ENCODE measurements at regions not wholly inside any gene's neighbourhood (a gene's known extent, or its start where the extent isn't known, plus 50 kb on each side); places are given as distances from the start of the nearest gene placed in this dataset.
"Not testable (repeated sequence)": the region's sequence is repeated elsewhere in the genome, so short reads cannot be mapped to it uniquely, and the experiment has no call there.

DNA sequence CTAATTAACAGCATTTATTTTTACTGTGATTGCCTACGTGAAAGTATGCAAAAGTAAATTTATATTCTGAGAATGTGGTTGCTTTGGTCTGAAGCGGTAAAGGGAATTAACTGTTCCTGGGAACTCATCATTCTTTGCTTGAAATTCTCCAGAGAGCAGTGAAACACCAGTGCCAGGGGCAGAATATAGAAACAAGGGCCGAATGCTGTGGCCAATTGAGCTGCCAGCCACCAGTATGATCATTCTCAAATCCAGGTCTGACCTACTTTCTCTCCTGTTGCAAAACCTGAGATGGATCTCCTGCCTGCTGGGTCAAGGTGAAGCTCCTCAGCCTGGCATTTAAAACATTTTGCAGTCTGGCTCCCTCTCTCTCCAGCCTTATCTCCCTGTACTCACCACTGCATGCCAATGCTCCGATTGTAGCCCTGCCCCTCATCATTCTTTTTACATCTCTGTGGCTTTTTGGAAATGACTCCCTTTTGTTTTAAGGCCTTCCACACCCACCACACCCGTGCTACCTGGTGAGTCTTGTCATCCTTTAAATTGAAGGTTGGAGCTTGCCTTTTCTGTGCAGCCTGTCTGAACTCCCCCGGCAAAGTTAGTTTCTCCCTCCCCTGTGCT is 94.5 kb upstream of the TMEM178A start:
- Histone ChIP-seq H3K4me3 (ENCODE audit: low read length in 2 of 2) (no peak overlapping the region), H3K4me1 (ENCODE audit: control insufficient read depth in 2 of 2, insufficient read depth in 2 of 2, low read length in 2 of 2) (no peaks in the 10 kb centered on the region), H3K27ac (ENCODE audit: low read depth in 1 of 2, low read length in 1 of 2) (no peak overlapping the region), H3K27me3 (ENCODE audit: control insufficient read depth in 2 of 2, insufficient read depth in 1 of 2, low read length in 1 of 2) (no peaks in the 10 kb centered on the region), H3K9me3 (ENCODE audit: control insufficient read depth in 2 of 2, insufficient read depth in 1 of 2, low read length in 1 of 2) (no peaks in the 10 kb centered on the region), H3K36me3 (ENCODE audit: control insufficient read depth in 2 of 2, insufficient read depth in 2 of 2, low read length in 1 of 2) (no peaks in the 10 kb centered on the region)
- 97% methylated on average over 6 of the region's 6 CpGs for WGBS
- DNase-seq (ENCODE audit: low read depth in 6 of 9, low spot score in 9 of 9): no peak

DNA sequence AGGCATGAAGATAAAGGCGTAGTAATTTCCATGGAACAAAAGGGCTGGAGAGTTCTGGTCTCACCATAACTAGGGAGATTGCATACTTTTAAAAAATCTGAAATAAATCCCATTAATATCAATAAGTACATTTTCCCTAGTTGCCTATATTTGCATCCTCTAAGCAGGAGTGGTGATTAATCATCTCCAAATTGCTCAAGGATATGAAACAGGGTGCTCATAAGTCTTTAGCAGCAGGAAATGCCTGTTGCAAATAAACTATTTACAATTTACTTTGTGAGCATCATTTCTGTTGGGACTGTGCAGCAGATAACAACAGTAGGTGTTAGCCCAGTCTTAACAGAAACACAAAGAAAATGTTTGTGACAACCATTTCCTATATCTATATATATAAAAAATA is 92.4 kb upstream of the TMEM178A start:
- no peaks in the 10 kb centered on the region for H3K27me3 ChIP-seq (ENCODE audit: control insufficient read depth in 2 of 2, insufficient read depth in 1 of 2, low read length in 1 of 2)
- WGBS: 98% methylated on average over 1 of the region's 1 CpG
- H3K4me3 ChIP-seq (ENCODE audit: low read length in 2 of 2): no peak overlapping the region
- H3K36me3 ChIP-seq (ENCODE audit: control insufficient read depth in 2 of 2, insufficient read depth in 2 of 2, low read length in 1 of 2): no peaks in the 10 kb centered on the region
- H3K4me1 ChIP-seq (ENCODE audit: control insufficient read depth in 2 of 2, insufficient read depth in 2 of 2, low read length in 2 of 2): no peaks in the 10 kb centered on the region
- no peak for DNase-seq (ENCODE audit: low read depth in 6 of 9, low spot score in 9 of 9)
- H3K27ac ChIP-seq (ENCODE audit: low read depth in 1 of 2, low read length in 1 of 2): no peak overlapping the region
- H3K9me3 ChIP-seq (ENCODE audit: control insufficient read depth in 2 of 2, insufficient read depth in 1 of 2, low read length in 1 of 2): no peaks in the 10 kb centered on the region

DNA sequence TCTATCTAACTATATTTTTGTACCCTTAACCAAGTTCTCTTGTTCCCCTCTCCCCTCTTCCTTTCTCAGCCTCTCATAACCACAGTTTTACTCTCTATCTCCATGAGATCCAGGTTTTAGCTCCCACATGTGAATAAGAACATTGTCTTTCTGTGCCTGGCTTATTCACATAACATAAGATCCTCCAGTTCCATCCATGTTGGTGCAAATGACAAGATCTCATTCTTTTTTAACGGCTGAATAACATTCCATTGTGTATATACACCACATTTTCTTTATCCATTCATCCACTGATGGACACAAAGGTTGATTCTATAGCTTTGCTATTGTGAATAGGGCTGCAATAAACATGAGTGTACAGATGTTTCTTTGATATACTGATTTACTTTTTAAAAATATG is 83.9 kb upstream of the TMEM178A start:
- no peaks in the 10 kb centered on the region for H3K36me3 ChIP-seq (ENCODE audit: control insufficient read depth in 2 of 2, insufficient read depth in 2 of 2, low read length in 1 of 2)
- no peak overlapping the region for H3K27ac ChIP-seq (ENCODE audit: low read depth in 1 of 2, low read length in 1 of 2)
- no peaks in the 10 kb centered on the region for H3K27me3 ChIP-seq (ENCODE audit: control insufficient read depth in 2 of 2, insufficient read depth in 1 of 2, low read length in 1 of 2)
- H3K4me1 ChIP-seq (ENCODE audit: control insufficient read depth in 2 of 2, insufficient read depth in 2 of 2, low read length in 2 of 2): no peaks in the 10 kb centered on the region
- no peak overlapping the region for H3K4me3 ChIP-seq (ENCODE audit: low read length in 2 of 2)
- WGBS: 95% methylated on average over 1 of the region's 1 CpG
- H3K9me3 ChIP-seq (ENCODE audit: control insufficient read depth in 2 of 2, insufficient read depth in 1 of 2, low read length in 1 of 2): peaks cover 0 to 7% of the 10 kb centered on the region in 2 donors
- no peak for DNase-seq (ENCODE audit: low read depth in 6 of 9, low spot score in 9 of 9)

DNA sequence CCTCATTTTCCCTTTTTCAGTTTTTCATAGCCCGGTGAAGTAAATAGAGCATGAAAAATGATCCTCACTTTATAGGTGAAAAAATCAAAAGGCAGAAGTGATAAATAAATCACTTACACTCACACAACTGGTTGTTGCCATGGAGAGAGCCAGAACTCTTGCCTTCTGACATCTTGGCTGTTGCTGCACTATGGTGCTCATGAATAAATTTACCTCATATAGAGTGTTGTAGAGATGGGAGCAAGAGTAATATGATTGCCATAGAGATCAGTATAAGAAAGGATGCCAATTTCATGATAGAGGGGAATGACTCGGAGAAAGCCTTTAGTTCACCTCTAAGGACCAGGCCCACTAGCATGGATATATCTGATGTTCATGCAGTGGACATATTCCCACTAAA is 82.5 kb upstream of the TMEM178A start:
- H3K36me3 ChIP-seq (ENCODE audit: control insufficient read depth in 2 of 2, insufficient read depth in 2 of 2, low read length in 1 of 2): no peaks in the 10 kb centered on the region
- 97% methylated on average over 2 of the region's 2 CpGs for WGBS
- no peaks in the 10 kb centered on the region for H3K27me3 ChIP-seq (ENCODE audit: control insufficient read depth in 2 of 2, insufficient read depth in 1 of 2, low read length in 1 of 2)
- no peak overlapping the region for H3K27ac ChIP-seq (ENCODE audit: low read depth in 1 of 2, low read length in 1 of 2)
- DNase-seq (ENCODE audit: low read depth in 6 of 9, low spot score in 9 of 9): no peak
- no peak overlapping the region for H3K4me3 ChIP-seq (ENCODE audit: low read length in 2 of 2)
- peaks cover 0 to 7% of the 10 kb centered on the region in 2 donors for H3K9me3 ChIP-seq (ENCODE audit: control insufficient read depth in 2 of 2, insufficient read depth in 1 of 2, low read length in 1 of 2)
- no peaks in the 10 kb centered on the region for H3K4me1 ChIP-seq (ENCODE audit: control insufficient read depth in 2 of 2, insufficient read depth in 2 of 2, low read length in 2 of 2)

DNA sequence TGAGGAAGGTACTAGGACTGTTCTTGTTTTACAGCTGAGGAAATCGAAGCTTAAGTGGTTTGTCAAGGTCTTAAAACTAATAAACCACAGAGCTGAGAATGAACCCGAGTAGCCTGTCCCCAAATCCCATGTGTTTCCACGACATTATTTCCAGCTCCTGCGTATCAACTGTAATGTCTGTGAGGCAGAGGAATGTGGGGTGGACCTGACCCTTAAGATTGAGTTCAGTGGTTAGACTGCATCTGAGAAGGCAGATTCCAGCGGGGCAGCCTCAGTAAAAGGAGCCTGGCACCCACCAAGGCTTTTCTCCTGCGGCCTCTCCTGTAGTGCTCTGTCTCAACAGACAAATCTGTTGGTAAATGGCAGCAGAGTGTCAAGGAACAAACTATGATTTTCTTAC is 81.9 kb upstream of the TMEM178A start:
- H3K4me1 ChIP-seq (ENCODE audit: control insufficient read depth in 2 of 2, insufficient read depth in 2 of 2, low read length in 2 of 2): no peaks in the 10 kb centered on the region
- WGBS: 95% methylated on average over 6 of the region's 6 CpGs
- H3K27ac ChIP-seq (ENCODE audit: low read depth in 1 of 2, low read length in 1 of 2): no peak overlapping the region
- peaks cover 0 to 7% of the 10 kb centered on the region in 2 donors for H3K9me3 ChIP-seq (ENCODE audit: control insufficient read depth in 2 of 2, insufficient read depth in 1 of 2, low read length in 1 of 2)
- H3K4me3 ChIP-seq (ENCODE audit: low read length in 2 of 2): no peak overlapping the region
- H3K27me3 ChIP-seq (ENCODE audit: control insufficient read depth in 2 of 2, insufficient read depth in 1 of 2, low read length in 1 of 2): no peaks in the 10 kb centered on the region
- no peaks in the 10 kb centered on the region for H3K36me3 ChIP-seq (ENCODE audit: control insufficient read depth in 2 of 2, insufficient read depth in 2 of 2, low read length in 1 of 2)
- no peak for DNase-seq (ENCODE audit: low read depth in 6 of 9, low spot score in 9 of 9)

DNA sequence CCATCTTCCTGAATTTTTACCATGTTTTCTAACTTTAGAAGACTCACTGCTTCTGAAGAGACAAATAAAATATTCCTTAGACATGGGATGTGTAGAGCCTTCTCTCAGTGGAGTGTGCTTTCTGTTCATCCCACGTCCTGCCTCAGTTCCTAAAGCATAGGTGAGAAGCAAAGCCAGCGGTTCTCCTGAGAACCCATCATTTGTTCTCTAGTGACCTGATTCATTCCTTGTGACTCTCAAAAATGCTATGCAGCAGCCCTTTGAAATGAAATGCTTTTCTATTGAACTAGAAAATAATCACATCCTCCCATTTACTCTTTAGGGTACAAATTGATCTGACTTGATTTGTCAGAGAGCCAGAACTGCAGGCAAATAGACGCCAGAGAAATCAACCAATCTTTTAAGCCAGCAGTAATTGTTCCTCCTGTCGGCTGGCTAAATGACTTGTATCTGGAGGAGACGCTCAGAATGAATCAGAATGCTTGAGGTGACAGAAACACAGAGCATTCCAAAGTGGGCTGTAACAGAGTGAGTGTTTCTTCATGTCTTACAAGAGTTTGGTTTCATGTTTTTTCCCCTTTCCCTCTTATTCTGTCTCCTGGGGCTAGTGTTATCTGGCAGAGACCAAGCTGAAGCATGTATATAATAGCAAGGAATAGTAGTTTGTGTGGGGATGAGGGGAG is 81.3 kb upstream of the TMEM178A start:
- H3K4me1 ChIP-seq (ENCODE audit: control insufficient read depth in 2 of 2, insufficient read depth in 2 of 2, low read length in 2 of 2): no peaks in the 10 kb centered on the region
- no peak for DNase-seq (ENCODE audit: low read depth in 6 of 9, low spot score in 9 of 9)
- H3K27me3 ChIP-seq (ENCODE audit: control insufficient read depth in 2 of 2, insufficient read depth in 1 of 2, low read length in 1 of 2): no peaks in the 10 kb centered on the region
- no peaks in the 10 kb centered on the region for H3K36me3 ChIP-seq (ENCODE audit: control insufficient read depth in 2 of 2, insufficient read depth in 2 of 2, low read length in 1 of 2)
- peaks cover 0 to 7% of the 10 kb centered on the region in 2 donors for H3K9me3 ChIP-seq (ENCODE audit: control insufficient read depth in 2 of 2, insufficient read depth in 1 of 2, low read length in 1 of 2)
- H3K27ac ChIP-seq (ENCODE audit: low read depth in 1 of 2, low read length in 1 of 2): no peak overlapping the region
- no peak overlapping the region for H3K4me3 ChIP-seq (ENCODE audit: low read length in 2 of 2)
- 92% methylated on average over 5 of the region's 5 CpGs for WGBS

DNA sequence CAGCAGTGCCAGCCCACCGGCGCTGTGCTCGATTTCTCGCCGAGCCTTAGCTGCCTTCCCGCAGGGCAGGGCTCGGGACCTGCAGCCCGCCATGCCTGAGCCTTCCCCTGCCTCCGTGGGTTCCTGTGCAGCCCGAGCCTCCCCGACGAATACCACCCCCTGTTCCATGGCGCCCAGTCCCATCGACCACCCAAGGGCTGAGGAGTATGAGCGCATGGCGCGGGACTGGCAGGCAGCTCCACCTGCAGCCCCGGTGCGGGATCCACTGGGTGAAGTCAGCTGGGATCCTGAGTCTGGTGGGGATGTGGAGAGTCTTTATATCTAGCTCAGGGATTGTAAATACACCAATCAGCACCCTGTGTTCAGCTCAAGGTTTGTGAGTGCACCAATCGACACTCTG is 80.2 kb upstream of the TMEM178A start:
- H3K27me3 ChIP-seq (ENCODE audit: control insufficient read depth in 2 of 2, insufficient read depth in 1 of 2, low read length in 1 of 2); H3K4me1 ChIP-seq (ENCODE audit: control insufficient read depth in 2 of 2, insufficient read depth in 2 of 2, low read length in 2 of 2); H3K36me3 ChIP-seq (ENCODE audit: control insufficient read depth in 2 of 2, insufficient read depth in 2 of 2, low read length in 1 of 2); H3K4me3 ChIP-seq (ENCODE audit: low read length in 2 of 2); H3K9me3 ChIP-seq (ENCODE audit: control insufficient read depth in 2 of 2, insufficient read depth in 1 of 2, low read length in 1 of 2); DNase-seq (ENCODE audit: low read depth in 6 of 9, low spot score in 9 of 9); H3K27ac ChIP-seq (ENCODE audit: low read depth in 1 of 2, low read length in 1 of 2): not testable (repeated sequence)
- 98% methylated on average over 20 of the region's 20 CpGs for WGBS

DNA sequence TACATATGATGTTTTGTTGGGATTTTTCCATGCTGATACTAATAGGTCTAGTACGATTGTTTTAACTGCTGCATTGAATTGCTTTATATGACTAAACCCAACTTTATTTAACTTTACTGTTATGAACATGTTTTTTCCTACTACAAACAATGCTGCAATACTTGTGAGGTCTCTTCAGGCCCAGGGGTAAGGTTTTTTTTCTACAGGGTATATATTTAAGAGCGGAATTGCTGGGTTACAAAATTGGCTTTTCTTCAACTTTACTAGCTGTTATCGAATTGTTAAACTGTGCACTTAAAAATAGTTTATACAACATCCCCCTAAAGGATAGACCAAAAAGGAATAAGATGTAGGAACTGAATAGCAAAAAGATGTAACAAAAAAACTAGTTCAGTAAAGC is 78.5 kb upstream of the TMEM178A start:
- no peak overlapping the region for H3K27ac ChIP-seq (ENCODE audit: low read depth in 1 of 2, low read length in 1 of 2)
- 98% methylated on average over 3 of the region's 3 CpGs for WGBS
- no peaks in the 10 kb centered on the region for H3K27me3 ChIP-seq (ENCODE audit: control insufficient read depth in 2 of 2, insufficient read depth in 1 of 2, low read length in 1 of 2)
- no peaks in the 10 kb centered on the region for H3K9me3 ChIP-seq (ENCODE audit: control insufficient read depth in 2 of 2, insufficient read depth in 1 of 2, low read length in 1 of 2)
- no peak for DNase-seq (ENCODE audit: low read depth in 6 of 9, low spot score in 9 of 9)
- no peaks in the 10 kb centered on the region for H3K4me1 ChIP-seq (ENCODE audit: control insufficient read depth in 2 of 2, insufficient read depth in 2 of 2, low read length in 2 of 2)
- no peaks in the 10 kb centered on the region for H3K36me3 ChIP-seq (ENCODE audit: control insufficient read depth in 2 of 2, insufficient read depth in 2 of 2, low read length in 1 of 2)
- H3K4me3 ChIP-seq (ENCODE audit: low read length in 2 of 2): no peak overlapping the region

DNA sequence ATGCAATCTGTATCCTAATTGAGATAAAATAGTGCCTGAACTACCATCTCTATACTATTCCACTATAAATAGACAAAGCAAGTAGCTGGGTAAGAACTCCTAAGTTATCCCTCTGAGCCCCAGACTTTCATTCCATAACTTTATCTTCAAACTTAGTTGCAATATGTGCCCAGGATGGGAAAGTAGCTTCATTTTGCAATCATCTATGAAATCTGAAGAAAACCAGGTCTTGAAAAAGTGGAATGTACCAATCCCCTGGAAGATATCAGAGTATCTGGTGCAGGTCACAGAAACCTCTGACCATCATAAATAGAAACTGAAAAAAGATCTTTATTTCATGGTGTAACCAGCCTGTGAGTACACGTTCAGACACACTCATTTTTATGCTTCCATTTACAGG is 78.1 kb upstream of the TMEM178A start:
- DNase-seq (ENCODE audit: low read depth in 6 of 9, low spot score in 9 of 9): no peak
- H3K36me3 ChIP-seq (ENCODE audit: control insufficient read depth in 2 of 2, insufficient read depth in 2 of 2, low read length in 1 of 2): no peaks in the 10 kb centered on the region
- no peaks in the 10 kb centered on the region for H3K9me3 ChIP-seq (ENCODE audit: control insufficient read depth in 2 of 2, insufficient read depth in 1 of 2, low read length in 1 of 2)
- H3K4me3 ChIP-seq (ENCODE audit: low read length in 2 of 2): no peak overlapping the region
- H3K27me3 ChIP-seq (ENCODE audit: control insufficient read depth in 2 of 2, insufficient read depth in 1 of 2, low read length in 1 of 2): no peaks in the 10 kb centered on the region
- H3K4me1 ChIP-seq (ENCODE audit: control insufficient read depth in 2 of 2, insufficient read depth in 2 of 2, low read length in 2 of 2): no peaks in the 10 kb centered on the region
- H3K27ac ChIP-seq (ENCODE audit: low read depth in 1 of 2, low read length in 1 of 2): no peak overlapping the region
- 96% methylated on average over 1 of the region's 1 CpG for WGBS

Data from thymus (tissue), 11 donors.